PC-3 (cell line): ENCODE measurements at regions not wholly inside any gene's neighbourhood (a gene's known extent, or its start where the extent isn't known, plus 50 kb on each side); places are given as distances from the start of the nearest gene placed in this dataset.

ENCODE experiments used
- EZH2 ChIP-seq: fragments of 300-600 bp; sonication (generic); IDR thresholded peaks from one replicate; pipeline ENCODE4 v1.6.1; 2017; ENCODE audit warnings: antibody characterized with exemption, mild to moderate bottlenecking, low read length; ENCODE audit not compliant: unreplicated experiment
- EZH2phosphoT487 ChIP-seq: fragments of 300-600 bp; sonication (generic); IDR thresholded peaks from 2 replicates; pipeline ENCODE4 v1.6.1; 2018; ENCODE audit warnings: mild to moderate bottlenecking, antibody characterized with exemption, low read length, borderline replicate concordance
- TF ChIP-seq, protein P1 (sequence below): fragments of 300-600 bp; sonication (generic); conservative IDR thresholded peaks from 2 replicates; pipeline ENCODE4 v1.5.1; 2017; ENCODE audit warnings: antibody characterized with exemption, low read depth, mild to moderate bottlenecking, low read length

DNA sequence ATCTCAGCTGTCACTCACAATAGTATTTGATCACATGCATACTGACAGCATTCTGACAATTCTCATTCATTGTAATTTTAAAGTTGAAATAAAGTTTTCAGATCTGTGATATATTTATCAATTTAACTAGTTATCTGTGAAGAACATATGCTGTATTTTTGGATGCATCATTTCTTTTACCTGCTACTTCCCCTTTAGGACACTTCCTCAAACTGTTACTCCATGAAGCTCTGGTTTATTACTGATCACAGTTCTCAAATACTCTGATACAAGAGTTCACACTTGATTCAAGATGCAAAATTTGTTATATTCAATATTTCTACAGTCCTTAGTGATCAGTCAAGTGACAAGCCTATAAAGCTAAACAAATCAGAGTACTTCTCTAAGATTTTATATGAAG is 1655.2 kb downstream of the LRRC4C start:
- no peak for TF ChIP-seq EZH2phosphoT487
- TF ChIP-seq, protein P1, sequence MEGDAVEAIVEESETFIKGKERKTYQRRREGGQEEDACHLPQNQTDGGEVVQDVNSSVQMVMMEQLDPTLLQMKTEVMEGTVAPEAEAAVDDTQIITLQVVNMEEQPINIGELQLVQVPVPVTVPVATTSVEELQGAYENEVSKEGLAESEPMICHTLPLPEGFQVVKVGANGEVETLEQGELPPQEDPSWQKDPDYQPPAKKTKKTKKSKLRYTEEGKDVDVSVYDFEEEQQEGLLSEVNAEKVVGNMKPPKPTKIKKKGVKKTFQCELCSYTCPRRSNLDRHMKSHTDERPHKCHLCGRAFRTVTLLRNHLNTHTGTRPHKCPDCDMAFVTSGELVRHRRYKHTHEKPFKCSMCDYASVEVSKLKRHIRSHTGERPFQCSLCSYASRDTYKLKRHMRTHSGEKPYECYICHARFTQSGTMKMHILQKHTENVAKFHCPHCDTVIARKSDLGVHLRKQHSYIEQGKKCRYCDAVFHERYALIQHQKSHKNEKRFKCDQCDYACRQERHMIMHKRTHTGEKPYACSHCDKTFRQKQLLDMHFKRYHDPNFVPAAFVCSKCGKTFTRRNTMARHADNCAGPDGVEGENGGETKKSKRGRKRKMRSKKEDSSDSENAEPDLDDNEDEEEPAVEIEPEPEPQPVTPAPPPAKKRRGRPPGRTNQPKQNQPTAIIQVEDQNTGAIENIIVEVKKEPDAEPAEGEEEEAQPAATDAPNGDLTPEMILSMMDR, result no peak
- no peak for TF ChIP-seq EZH2
